ENCODE measurements at regions not wholly inside any gene's neighbourhood (a gene's known extent, or its start where the extent isn't known, plus 50 kb on each side); places are given as distances from the start of the nearest gene placed in this dataset.
"Not testable (repeated sequence)": the region's sequence is repeated elsewhere in the genome, so short reads cannot be mapped to it uniquely, and the experiment has no call there.

GRCh38 chr14:71554959-71555612 is 377.1 kb upstream of the RGS6 start:
- no peak for TF ChIP-seq CTCF (IDR thresholded peaks at IDR 0.05; ENCODE audit: control insufficient read depth, extremely low read depth, insufficient read depth)
- no peak overlapping the region for H3K4me3 ChIP-seq (ENCODE audit: low read depth, low read length)

GRCh38 chr14:71555654-71556559 is 376.3 kb upstream of the RGS6 start:
- DNase-seq (ENCODE audit: low read depth), result no peak
- H3K4me3 ChIP-seq (ENCODE audit: low read depth, low read length), result no peak overlapping the region
- TF ChIP-seq CTCF (IDR thresholded peaks at IDR 0.05; ENCODE audit: control insufficient read depth, extremely low read depth, insufficient read depth), result no peak

More at GRCh38 chr14:71554959-71555612, 377.1 kb upstream of the RGS6 start:
- DNase-seq (ENCODE audit: low read depth), result no peak

GRCh38 chr14:71556730-71557129 is 375.5 kb upstream of the RGS6 start:
- DNase-seq (ENCODE audit: low read depth), result no peak
- no peak overlapping the region for H3K4me3 ChIP-seq (ENCODE audit: low read depth, low read length)
- TF ChIP-seq CTCF (IDR thresholded peaks at IDR 0.05; ENCODE audit: control insufficient read depth, extremely low read depth, insufficient read depth), result no peak

GRCh38 chr14:71557351-71557750 is 374.9 kb upstream of the RGS6 start:
- DNase-seq (ENCODE audit: low read depth), result no peak
- TF ChIP-seq CTCF (IDR thresholded peaks at IDR 0.05; ENCODE audit: control insufficient read depth, extremely low read depth, insufficient read depth), result no peak
- no peak overlapping the region for H3K4me3 ChIP-seq (ENCODE audit: low read depth, low read length)

GRCh38 chr14:71558943-71559342 is 373.3 kb upstream of the RGS6 start:
- not testable (repeated sequence) for DNase-seq (ENCODE audit: low read depth); H3K4me3 ChIP-seq (ENCODE audit: low read depth, low read length)

- no peak for DNase-seq (ENCODE audit: low read depth)
- no peak for TF ChIP-seq CTCF (IDR thresholded peaks at IDR 0.05; ENCODE audit: control insufficient read depth, extremely low read depth, insufficient read depth)
- no peak overlapping the region for H3K4me3 ChIP-seq (ENCODE audit: low read depth, low read length)
Measured at GRCh38 chr14:71560751-71561150, 371.5 kb upstream of the RGS6 start.

- no peak overlapping the region for H3K4me3 ChIP-seq (ENCODE audit: low read depth, low read length)
- TF ChIP-seq CTCF (IDR thresholded peaks at IDR 0.05; ENCODE audit: control insufficient read depth, extremely low read depth, insufficient read depth), result no peak
- no peak for DNase-seq (ENCODE audit: low read depth)
Measured at GRCh38 chr14:71563492-71564153, 368.6 kb upstream of the RGS6 start.

All from LNCaP clone FGC (cell line).